ENCODE measurements at regions not wholly inside any gene's neighbourhood (a gene's known extent, or its start where the extent isn't known, plus 50 kb on each side); places are given as distances from the start of the nearest gene placed in this dataset.

DNA sequence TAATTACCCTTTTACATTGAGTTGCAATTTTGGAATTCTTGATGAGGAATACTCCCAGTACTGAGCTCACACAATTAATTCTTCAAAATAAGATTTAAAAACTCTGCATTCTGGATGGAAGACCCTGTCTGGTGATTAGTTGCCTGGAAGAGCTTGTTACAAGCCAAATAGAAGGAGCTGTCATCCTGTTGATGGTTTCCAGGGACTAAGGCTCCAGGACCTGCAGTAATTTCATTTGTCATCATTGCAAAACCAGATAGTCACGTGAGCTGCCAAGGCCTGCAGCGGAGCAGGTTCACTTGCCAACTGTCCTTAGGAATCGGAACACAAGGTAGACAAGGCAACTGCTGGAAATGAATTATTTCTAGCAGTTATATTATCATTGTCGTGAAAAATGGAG is 597.7 kb downstream of the CCDC171 start:
- FAIRE-seq: peak; percentile 80
- dilution Hi-C loops (cut with MboI; ENCODE audit: extremely low pct_ligation_motif_present, low sequenced_read_pairs): no loop called here

GRCh38 chr9:16150938-16151650 is 598.3 kb downstream of the CCDC171 start:
- DNase-seq (ENCODE audit: low read depth, low spot score): no peak
- H3K79me2 ChIP-seq (ENCODE audit: control insufficient read depth, insufficient read depth, low read length): no peaks in the 10 kb centered on the region
- H3K4me2 ChIP-seq (ENCODE audit: control insufficient read depth, extremely low read depth, insufficient read depth, low read depth, low read length): peak overlapping the region; percentile 63
- dilution Hi-C loops (cut with MboI; ENCODE audit: extremely low pct_ligation_motif_present, low sequenced_read_pairs): no loop called here
- peak overlapping the region; percentile 36 for H2AFZ ChIP-seq (ENCODE audit: control insufficient read depth, low read length)
- H3K27me3 ChIP-seq (ENCODE audit: control insufficient read depth, extremely low read depth, insufficient read depth, low read length): no peaks in the 10 kb centered on the region
- no peaks in the 10 kb centered on the region for H3K9me1 ChIP-seq (ENCODE audit: control insufficient read depth, extremely low read depth, insufficient read depth, low read length)
- H3K36me3 ChIP-seq (ENCODE audit: control insufficient read depth in 2 of 2, extremely low read depth in 1 of 2, insufficient read depth in 2 of 2, low read length in 2 of 2): no peaks in the 10 kb centered on the region
- TF ChIP-seq, protein P1, sequence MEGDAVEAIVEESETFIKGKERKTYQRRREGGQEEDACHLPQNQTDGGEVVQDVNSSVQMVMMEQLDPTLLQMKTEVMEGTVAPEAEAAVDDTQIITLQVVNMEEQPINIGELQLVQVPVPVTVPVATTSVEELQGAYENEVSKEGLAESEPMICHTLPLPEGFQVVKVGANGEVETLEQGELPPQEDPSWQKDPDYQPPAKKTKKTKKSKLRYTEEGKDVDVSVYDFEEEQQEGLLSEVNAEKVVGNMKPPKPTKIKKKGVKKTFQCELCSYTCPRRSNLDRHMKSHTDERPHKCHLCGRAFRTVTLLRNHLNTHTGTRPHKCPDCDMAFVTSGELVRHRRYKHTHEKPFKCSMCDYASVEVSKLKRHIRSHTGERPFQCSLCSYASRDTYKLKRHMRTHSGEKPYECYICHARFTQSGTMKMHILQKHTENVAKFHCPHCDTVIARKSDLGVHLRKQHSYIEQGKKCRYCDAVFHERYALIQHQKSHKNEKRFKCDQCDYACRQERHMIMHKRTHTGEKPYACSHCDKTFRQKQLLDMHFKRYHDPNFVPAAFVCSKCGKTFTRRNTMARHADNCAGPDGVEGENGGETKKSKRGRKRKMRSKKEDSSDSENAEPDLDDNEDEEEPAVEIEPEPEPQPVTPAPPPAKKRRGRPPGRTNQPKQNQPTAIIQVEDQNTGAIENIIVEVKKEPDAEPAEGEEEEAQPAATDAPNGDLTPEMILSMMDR (optimal IDR thresholded peaks at IDR 0.05 in 1 of 3, IDR thresholded peaks at IDR 0.05 in 1 of 3, conservative IDR thresholded peaks at IDR 0.05 in 1 of 3; ENCODE audit: extremely low read depth in 1 of 3, insufficient read depth in 2 of 3, low read length in 3 of 3): no peak
- no peak for TF ChIP-seq EZH2 (IDR thresholded peaks at IDR 0.05; ENCODE audit: low read length)
- peak; percentile 39 for FAIRE-seq
- H3K4me1 ChIP-seq (ENCODE audit: control insufficient read depth, extremely low read depth, insufficient read depth, low read length): peaks cover 26% of the 10 kb centered on the region
- H3K27ac ChIP-seq (ENCODE audit: control insufficient read depth, insufficient read depth, low read length): peak overlapping the region; percentile 27
- no peak overlapping the region for H3K4me3 ChIP-seq (ENCODE audit: control insufficient read depth in 2 of 3, extremely low read depth in 1 of 3, insufficient read depth in 2 of 3, low read depth in 1 of 3, low read length in 3 of 3)
- H4K20me1 ChIP-seq (ENCODE audit: control insufficient read depth, extremely low read depth, insufficient read depth, low read length): no peaks in the 10 kb centered on the region
- H3K9ac ChIP-seq (ENCODE audit: control insufficient read depth, extremely low read depth, insufficient read depth, low read length): no peak overlapping the region
- H3K9me3 ChIP-seq (ENCODE audit: control insufficient read depth, low read depth, low read length): no peaks in the 10 kb centered on the region

More for the DNA sequence above, 597.7 kb downstream of the CCDC171 start:
- Histone ChIP-seq H3K9ac (ENCODE audit: control insufficient read depth, extremely low read depth, insufficient read depth, low read length) (no peak overlapping the region), H4K20me1 (ENCODE audit: control insufficient read depth, extremely low read depth, insufficient read depth, low read length) (no peaks in the 10 kb centered on the region), H3K9me1 (ENCODE audit: control insufficient read depth, extremely low read depth, insufficient read depth, low read length) (no peaks in the 10 kb centered on the region), H3K27me3 (ENCODE audit: control insufficient read depth, extremely low read depth, insufficient read depth, low read length) (no peaks in the 10 kb centered on the region), H3K27ac (ENCODE audit: control insufficient read depth, insufficient read depth, low read length) (peak overlapping the region; percentile 27), H3K36me3 (ENCODE audit: control insufficient read depth in 2 of 2, extremely low read depth in 1 of 2, insufficient read depth in 2 of 2, low read length in 2 of 2) (no peaks in the 10 kb centered on the region), H3K4me2 (ENCODE audit: control insufficient read depth, extremely low read depth, insufficient read depth, low read depth, low read length) (peak overlapping the region; percentile 63), H3K79me2 (ENCODE audit: control insufficient read depth, insufficient read depth, low read length) (no peaks in the 10 kb centered on the region), H3K4me3 (ENCODE audit: control insufficient read depth in 2 of 3, extremely low read depth in 1 of 3, insufficient read depth in 2 of 3, low read depth in 1 of 3, low read length in 3 of 3) (no peak overlapping the region), H3K9me3 (ENCODE audit: control insufficient read depth, low read depth, low read length) (no peaks in the 10 kb centered on the region), H2AFZ (ENCODE audit: control insufficient read depth, low read length) (no peak overlapping the region), H3K4me1 (ENCODE audit: control insufficient read depth, extremely low read depth, insufficient read depth, low read length) (peaks cover 28% of the 10 kb centered on the region)
- DNase-seq (ENCODE audit: low read depth, low spot score): no peak
- TF ChIP-seq, protein P1 (optimal IDR thresholded peaks at IDR 0.05 in 1 of 3, IDR thresholded peaks at IDR 0.05 in 1 of 3, conservative IDR thresholded peaks at IDR 0.05 in 1 of 3; ENCODE audit: extremely low read depth in 1 of 3, insufficient read depth in 2 of 3, low read length in 3 of 3): no peak
- no peak for TF ChIP-seq EZH2 (IDR thresholded peaks at IDR 0.05; ENCODE audit: low read length)
